C1 segment of cervical spinal cord (tissue), 14 donors: ENCODE measurements at regions not wholly inside any gene's neighbourhood (a gene's known extent, or its start where the extent isn't known, plus 50 kb on each side); places are given as distances from the start of the nearest gene placed in this dataset.
"Not testable (repeated sequence)": the region's sequence is repeated elsewhere in the genome, so short reads cannot be mapped to it uniquely, and the experiment has no call there.

Experiments
- DNase-seq, 14 donors: peaks; one replicate each; lab custom pipeline; 2025; lab: John Stamatoyannopoulos, UW

- DNase-seq: no peak
These were observed 357.5 kb upstream of the FAM47C start for GRCh38 chrX:36650622-36651021.

GRCh38 chrX:36683507-36683906 is 324.7 kb upstream of the FAM47C start:
- DNase-seq: no peak

GRCh38 chrX:36684053-36684452 is 324.1 kb upstream of the FAM47C start:
- DNase-seq: no peak

GRCh38 chrX:36721990-36722389 is 286.2 kb upstream of the FAM47C start:
- no peak for DNase-seq

GRCh38 chrX:36753602-36754001 is 254.6 kb upstream of the FAM47C start:
- DNase-seq: no peak

- no peak for DNase-seq
These were observed 220.4 kb upstream of the FAM47C start for GRCh38 chrX:36787752-36788151.

DNA sequence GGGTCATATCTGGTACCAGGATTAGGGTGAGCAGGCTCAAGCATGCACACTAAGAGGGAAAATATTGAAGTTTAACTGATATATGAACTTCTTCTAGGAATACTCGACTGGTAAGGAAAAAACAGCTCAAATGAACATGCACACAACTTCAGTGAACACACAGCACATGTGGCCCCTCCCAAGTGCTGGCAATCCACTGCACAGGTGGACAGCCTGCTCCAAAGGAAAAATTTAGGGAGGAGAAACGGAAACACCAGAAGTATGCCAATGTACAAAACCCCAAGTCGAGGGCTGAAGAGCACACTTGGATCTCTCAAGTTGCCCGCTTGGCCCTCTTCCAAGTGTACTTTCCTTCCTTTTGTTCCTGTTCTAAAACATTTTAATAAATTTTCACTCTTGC is 205.0 kb upstream of the FAM47C start:
- DNase-seq: no peak

DNA sequence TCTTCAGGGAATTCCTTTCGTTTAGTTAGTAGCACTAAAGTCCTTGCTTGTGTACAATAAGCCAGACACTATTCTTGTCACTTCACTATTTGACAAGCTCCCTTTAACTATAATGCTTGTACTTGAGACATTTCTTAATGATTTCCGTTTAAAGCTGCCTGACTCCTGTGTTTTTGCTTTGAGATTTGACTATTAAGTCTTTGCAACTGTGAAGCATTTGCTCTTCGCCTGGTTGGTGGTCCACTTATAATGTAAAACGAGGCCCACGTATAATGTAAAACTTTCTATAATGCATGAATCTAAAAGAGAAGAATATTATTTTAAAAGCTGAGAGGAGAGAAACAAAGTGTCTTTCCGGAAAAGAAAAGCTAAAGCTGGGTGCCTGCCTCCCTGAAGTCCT is 204.1 kb upstream of the FAM47C start:
- DNase-seq: no peak

DNA sequence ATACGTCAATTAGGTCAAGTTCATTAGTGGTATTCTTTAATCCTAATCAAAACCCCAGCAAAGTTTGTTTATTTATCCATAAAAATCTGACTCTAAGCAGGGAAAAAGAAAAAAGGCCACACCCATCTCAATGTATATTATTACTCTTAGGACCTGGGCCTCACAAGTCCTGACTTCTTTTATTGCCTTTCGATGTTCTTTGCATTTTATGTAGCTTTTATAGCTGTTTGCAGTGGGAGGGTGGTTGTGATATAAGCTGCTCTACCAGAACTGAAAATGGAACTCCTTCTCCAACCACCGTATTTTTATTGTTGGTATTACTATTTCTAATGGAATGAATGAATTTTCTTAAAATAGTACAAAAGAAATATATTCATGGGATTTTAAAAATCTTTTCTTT is 163.3 kb upstream of the FAM47C start:
- DNase-seq: no peak

- DNase-seq: no peak
These were observed 160.7 kb upstream of the FAM47C start for GRCh38 chrX:36847496-36847895.

- no peak for DNase-seq
These were observed 158.8 kb upstream of the FAM47C start for GRCh38 chrX:36849407-36849806.

DNA sequence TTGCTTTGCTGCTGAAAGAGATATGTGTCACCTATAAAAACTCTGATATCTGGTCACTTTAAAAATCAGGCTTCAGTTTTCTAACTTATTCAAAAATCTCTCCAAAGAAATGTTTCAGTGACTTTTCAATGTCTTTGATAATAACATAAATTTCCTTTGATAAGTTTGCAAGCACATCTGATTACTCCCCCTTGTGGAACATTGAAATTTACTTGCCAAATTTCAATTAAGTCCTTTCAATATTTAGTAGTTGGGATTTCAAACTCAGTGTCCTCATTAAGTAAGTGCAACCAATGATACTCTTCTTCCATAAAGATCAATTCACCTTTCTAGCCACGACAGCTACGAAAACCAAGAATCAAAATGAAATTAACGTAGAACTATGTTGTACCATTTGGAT is 151.3 kb upstream of the FAM47C start:
- DNase-seq: no peak

DNA sequence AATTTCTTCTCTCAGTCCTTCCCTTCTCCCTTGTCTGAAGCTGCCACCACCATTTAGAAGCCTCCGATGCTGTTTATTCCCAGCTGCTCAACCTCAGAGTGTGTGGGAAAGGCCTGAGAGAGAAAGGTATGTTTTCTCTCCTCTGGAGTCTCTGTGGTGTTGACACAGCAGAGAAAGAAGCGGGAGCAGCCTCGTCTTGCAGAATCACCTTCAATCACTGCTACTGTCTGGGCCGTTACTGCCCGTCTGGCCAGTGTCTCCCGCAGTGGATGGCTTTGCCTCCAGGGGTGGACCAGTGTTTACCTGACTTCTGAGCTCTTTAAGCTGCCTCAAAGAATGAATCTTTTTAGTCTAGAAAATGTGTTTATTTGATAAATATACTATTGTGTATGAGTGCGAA is 148.9 kb upstream of the FAM47C start:
- no peak for DNase-seq

GRCh38 chrX:36861601-36862000 is 146.6 kb upstream of the FAM47C start:
- peak in 1 of 14 donors; percentile 8 for DNase-seq

DNA sequence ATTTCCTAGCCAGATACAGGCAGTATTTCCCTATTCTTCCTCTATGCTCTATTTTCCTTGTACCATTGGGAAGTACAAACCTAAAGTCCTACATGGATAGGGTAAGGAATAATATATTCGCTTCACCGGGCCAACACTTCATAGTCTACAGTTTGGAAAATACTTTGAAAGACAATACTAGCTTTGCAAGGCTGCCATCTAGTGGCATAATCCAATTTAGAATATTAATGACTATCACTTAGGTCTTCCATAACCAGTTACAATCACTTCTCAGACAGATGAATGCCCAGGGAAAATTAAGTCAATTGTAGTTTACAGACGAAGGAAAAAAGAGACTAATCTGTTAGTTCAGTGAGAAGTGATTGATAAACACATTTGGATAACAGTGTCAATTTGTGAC is 141.0 kb upstream of the FAM47C start:
- peak in 1 of 14 donors; percentile 2 for DNase-seq

- no peak for DNase-seq
These were observed 139.6 kb upstream of the FAM47C start for GRCh38 chrX:36868592-36868991.

GRCh38 chrX:36869457-36869856 is 138.7 kb upstream of the FAM47C start:
- no peak for DNase-seq

GRCh38 chrX:36897690-36898089 is 110.5 kb upstream of the FAM47C start:
- DNase-seq: no peak

GRCh38 chrX:36898301-36898700 is 109.9 kb upstream of the FAM47C start:
- DNase-seq: no peak

DNA sequence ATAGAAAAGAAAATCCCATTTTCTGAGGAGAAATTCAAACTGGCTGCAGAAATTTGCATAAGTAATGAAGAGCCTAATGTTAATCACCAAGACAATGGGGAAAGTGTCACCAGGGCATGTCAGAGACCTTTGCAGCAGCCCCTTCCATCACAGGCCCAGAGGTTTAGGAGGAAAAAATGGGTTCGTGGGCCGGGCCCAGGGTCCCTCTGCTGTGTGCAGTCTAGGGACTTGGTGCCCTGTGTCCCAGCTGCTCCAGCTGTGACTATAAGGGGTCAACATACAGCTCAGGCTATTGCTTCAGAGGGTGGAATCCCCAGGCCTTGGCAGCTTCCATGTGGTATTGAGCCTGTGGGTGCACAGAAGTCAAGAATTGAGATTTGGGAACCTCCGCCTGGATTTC is 103.6 kb upstream of the FAM47C start:
- not testable (repeated sequence) for DNase-seq

DNA sequence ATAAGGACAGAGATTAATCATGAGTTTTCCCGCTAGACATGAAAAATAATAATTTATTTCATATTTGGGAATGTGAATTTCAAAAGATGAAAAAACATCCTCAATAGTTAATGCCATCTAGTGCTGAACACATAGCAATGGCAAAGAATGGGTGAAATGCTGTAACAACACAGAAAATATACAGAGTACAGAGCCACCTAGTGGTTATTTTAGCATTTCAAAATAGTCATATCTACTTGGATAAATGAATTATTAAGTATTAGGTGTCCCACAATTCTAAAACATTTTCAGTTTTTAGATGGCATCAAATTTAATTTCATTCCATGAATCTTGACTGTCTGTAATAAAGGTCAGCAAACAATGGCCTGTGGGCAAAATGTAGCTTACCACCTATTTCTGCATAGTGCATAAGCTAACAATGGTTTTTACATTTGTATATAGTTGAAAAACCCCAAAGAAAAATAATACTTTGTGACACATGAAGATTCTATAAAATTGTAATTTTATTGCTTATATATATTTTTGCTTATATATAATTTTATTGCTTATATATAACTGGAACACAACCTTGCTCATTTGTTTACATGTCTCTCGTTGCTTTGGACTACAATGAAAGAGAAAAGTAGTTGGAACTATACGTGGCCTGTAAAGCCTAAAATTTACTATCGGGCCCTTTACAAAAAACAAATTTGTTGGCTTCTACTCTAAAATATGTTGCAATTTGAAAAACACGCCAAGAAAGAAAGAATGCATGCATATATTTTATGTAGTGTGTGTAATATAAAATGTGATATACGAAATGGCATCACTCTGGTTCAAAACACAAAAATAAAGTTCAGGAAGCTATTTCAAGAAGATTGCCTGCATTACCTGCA is 99.1 kb upstream of the FAM47C start:
- DNase-seq: no peak

- no peak for DNase-seq
These were observed 98.5 kb upstream of the FAM47C start for GRCh38 chrX:36909676-36910030.

DNA sequence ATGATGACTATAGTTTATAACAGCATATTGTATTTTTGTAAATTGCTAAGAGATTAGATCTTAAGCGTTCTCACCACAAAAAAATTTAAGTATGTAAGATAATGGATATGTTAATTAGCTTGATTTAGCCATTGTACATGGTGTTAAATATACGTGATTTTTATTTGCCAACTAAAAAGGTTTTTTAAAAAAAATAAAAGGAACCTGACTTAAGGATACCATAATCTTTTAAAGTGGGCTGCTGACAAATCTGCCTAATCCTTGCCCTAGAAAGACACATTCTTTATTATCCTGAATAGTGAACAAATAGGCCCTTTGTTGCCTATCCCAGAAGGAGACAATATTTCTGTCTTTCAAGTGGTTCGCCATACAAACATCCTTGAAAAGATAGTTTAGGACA is 94.6 kb upstream of the FAM47C start:
- DNase-seq: no peak

DNA sequence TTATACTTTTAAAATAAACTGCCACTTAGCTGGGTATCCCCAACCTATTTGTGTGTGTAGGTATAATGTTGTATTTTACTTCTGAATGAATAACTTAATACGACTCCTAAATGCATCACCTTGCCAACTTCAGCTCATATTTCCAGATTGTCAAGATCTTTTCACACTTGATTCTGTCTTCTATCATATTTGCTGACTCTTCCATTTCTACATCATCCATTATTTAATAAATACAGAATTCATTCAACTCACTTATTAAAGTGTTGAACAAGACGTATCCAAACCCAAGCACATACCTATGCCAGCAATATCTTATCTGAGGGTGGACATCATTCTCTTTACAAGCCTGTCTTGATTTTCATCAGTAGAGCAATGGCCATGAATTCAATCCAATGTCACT is 91.2 kb upstream of the FAM47C start:
- DNase-seq: no peak
